Hematopoietic multipotent progenitor cell (in vitro differentiated cells): ENCODE measurements at regions not wholly inside any gene's neighbourhood (a gene's known extent, or its start where the extent isn't known, plus 50 kb on each side); places are given as distances from the start of the nearest gene placed in this dataset.

ENCODE experiments used
- DNase-seq, 3 donors: peaks; one replicate each; pipeline ENCODE4 v3.0.0-alpha.2; 2011 to 2015; ENCODE audit warnings: low read depth in 2 of 3, low spot score in 2 of 3

- DNase-seq, result no peak
Measured at GRCh38 chr6:6775074-6775473, 186.6 kb downstream of the LY86 start.

GRCh38 chr6:6780231-6780630 is 191.7 kb downstream of the LY86 start:
- no peak for DNase-seq

- no peak for DNase-seq
Measured at GRCh38 chr6:6781172-6781872, 192.8 kb downstream of the LY86 start.

- no peak for DNase-seq
Measured at GRCh38 chr6:6781873-6782227, 193.3 kb downstream of the LY86 start.

GRCh38 chr6:6783721-6784120 is 195.2 kb downstream of the LY86 start:
- no peak for DNase-seq

GRCh38 chr6:6784514-6785162 is 196.1 kb downstream of the LY86 start:
- no peak for DNase-seq

- no peak for DNase-seq
Measured at GRCh38 chr6:6785163-6785521, 196.6 kb downstream of the LY86 start.

- peak in 2 of 3 donors; percentile 30 to 66 for DNase-seq
Measured at GRCh38 chr6:6788394-6789032, 200.0 kb downstream of the LY86 start.

GRCh38 chr6:6790393-6790792 is 201.9 kb downstream of the LY86 start:
- no peak for DNase-seq

GRCh38 chr6:6790891-6791290 is 202.4 kb downstream of the LY86 start:
- DNase-seq, result no peak

GRCh38 chr6:6793388-6794250 is 205.1 kb downstream of the LY86 start:
- DNase-seq, result peak in 2 of 3 donors; percentile 31 to 68

- no peak for DNase-seq
Measured at GRCh38 chr6:6795393-6795792, 206.9 kb downstream of the LY86 start.

- DNase-seq, result no peak
Measured at GRCh38 chr6:6796818-6797217, 208.3 kb downstream of the LY86 start.

GRCh38 chr6:6798448-6798860 is 209.9 kb downstream of the LY86 start:
- no peak for DNase-seq

GRCh38 chr6:6801005-6801335 is 212.4 kb downstream of the LY86 start:
- no peak for DNase-seq

GRCh38 chr6:6801635-6802218 is 213.2 kb downstream of the LY86 start:
- no peak for DNase-seq

GRCh38 chr6:6803180-6803977 is 214.9 kb downstream of the LY86 start:
- peak in 2 of 3 donors; percentile 15 to 23 for DNase-seq

GRCh38 chr6:6804843-6805615 is 216.5 kb downstream of the LY86 start:
- no peak for DNase-seq

- peak in 1 of 3 donors; percentile 22 for DNase-seq
Measured at GRCh38 chr6:6806844-6807518, 218.5 kb downstream of the LY86 start.
